ENCODE measurements at regions not wholly inside any gene's neighbourhood (a gene's known extent, or its start where the extent isn't known, plus 50 kb on each side); places are given as distances from the start of the nearest gene placed in this dataset.

- no TSS peak for BruUV-seq (replicated peaks)
- Histone ChIP-seq H3K27me3 (replicated peaks; ENCODE audit: control insufficient read depth, insufficient read depth, low read length) (no peaks in the 10 kb centered on the region), H3K9me3 (no peaks in the 10 kb centered on the region; the same call in 1 of the 2 replicates), H3K4me1 (peaks cover 3% of the 10 kb centered on the region; the same call in 1 of the 2 replicates), H3K36me3 (ENCODE audit: control insufficient read depth, insufficient read depth, low read length) (no peaks in the 10 kb centered on the region), H3K4me3 (ENCODE audit: low read depth, low read length) (no peak overlapping the region)
- POLR2A ChIA-PET, result no interaction called here
- DNase-seq, result no peak
- Mint-ChIP-seq H3K36me3 (ENCODE audit: insufficient read depth, unreplicated experiment) (no peaks in the 10 kb centered on the region), H3K4me1 (ENCODE audit: low read depth, unreplicated experiment) (peaks cover 19% of the 10 kb centered on the region), H3K27me3 (ENCODE audit: insufficient read depth, unreplicated experiment) (no peaks in the 10 kb centered on the region), H3K4me3 (ENCODE audit: unreplicated experiment) (no peak overlapping the region), H3K27ac (ENCODE audit: unreplicated experiment) (no peak overlapping the region), H3K9me3 (ENCODE audit: unreplicated experiment) (no peaks in the 10 kb centered on the region)
- intact Hi-C loops (cut with micrococcal nuclease; ENCODE audit: unreplicated experiment), result loop anchor here (10.0 kb wide), 1 partner anchor 131 kb away; no protein-coding TSS in a partner anchor
- CTCF ChIA-PET, result no interaction called here
- TF ChIP-seq CTCF (IDR thresholded peaks at IDR 0.05; ENCODE audit: insufficient read depth in 1 of 2, low read depth in 1 of 2, low read length in 1 of 2, severe bottlenecking in 1 of 2, unreplicated experiment in 1 of 2), result no peak
Measured at GRCh38 chr11:119795690-119796089, 66.7 kb upstream of the NECTIN1 start.

- no peak for TF ChIP-seq CTCF (IDR thresholded peaks at IDR 0.05; ENCODE audit: insufficient read depth in 1 of 2, low read depth in 1 of 2, low read length in 1 of 2, severe bottlenecking in 1 of 2, unreplicated experiment in 1 of 2)
- H3K4me3 Mint-ChIP-seq (ENCODE audit: unreplicated experiment), result no peak overlapping the region
- Histone ChIP-seq H3K9me3 (no peaks in the 10 kb centered on the region; the same call in 1 of the 2 replicates), H3K4me3 (ENCODE audit: low read depth, low read length) (no peak overlapping the region), H3K27me3 (replicated peaks; ENCODE audit: control insufficient read depth, insufficient read depth, low read length) (no peaks in the 10 kb centered on the region), H3K4me1 (peaks cover 3% of the 10 kb centered on the region; the same call in 1 of the 2 replicates), H3K36me3 (ENCODE audit: control insufficient read depth, insufficient read depth, low read length) (no peaks in the 10 kb centered on the region)
- H3K27ac Mint-ChIP-seq (ENCODE audit: unreplicated experiment), result no peak overlapping the region
- H3K27me3 Mint-ChIP-seq (ENCODE audit: insufficient read depth, unreplicated experiment), result no peaks in the 10 kb centered on the region
- H3K36me3 Mint-ChIP-seq (ENCODE audit: insufficient read depth, unreplicated experiment), result no peaks in the 10 kb centered on the region
- H3K4me1 Mint-ChIP-seq (ENCODE audit: low read depth, unreplicated experiment), result peaks cover 19% of the 10 kb centered on the region
- BruUV-seq (replicated peaks), result no TSS peak
- intact Hi-C loops (cut with micrococcal nuclease; ENCODE audit: unreplicated experiment), result loop anchor here (10.0 kb wide), 1 partner anchor 130 kb away; no protein-coding TSS in a partner anchor
- ChIA-PET CTCF (interaction anchor here (2.4 kb wide), 1 partner anchor 66 kb away, joined by 6 read pairs; the partner anchor contains the start of gene NECTIN1), POLR2A (no interaction called here)
- H3K9me3 Mint-ChIP-seq (ENCODE audit: unreplicated experiment), result no peaks in the 10 kb centered on the region
- DNase-seq, result no peak
Measured at GRCh38 chr11:119795231-119795630, 66.2 kb upstream of the NECTIN1 start.

GRCh38 chr11:119794756-119795155 lies 65.8 kb upstream of the NECTIN1 start:
- DNase-seq, result no peak
- TF ChIP-seq CTCF (IDR thresholded peaks at IDR 0.05; ENCODE audit: insufficient read depth in 1 of 2, low read depth in 1 of 2, low read length in 1 of 2, severe bottlenecking in 1 of 2, unreplicated experiment in 1 of 2), result no peak
- intact Hi-C loops (cut with micrococcal nuclease; ENCODE audit: unreplicated experiment), result loop anchor here (10.0 kb wide), 1 partner anchor 130 kb away; no protein-coding TSS in a partner anchor
- Mint-ChIP-seq H3K4me1 (ENCODE audit: low read depth, unreplicated experiment) (peaks cover 19% of the 10 kb centered on the region), H3K27me3 (ENCODE audit: insufficient read depth, unreplicated experiment) (no peaks in the 10 kb centered on the region), H3K9me3 (ENCODE audit: unreplicated experiment) (no peaks in the 10 kb centered on the region), H3K36me3 (ENCODE audit: insufficient read depth, unreplicated experiment) (no peaks in the 10 kb centered on the region), H3K27ac (ENCODE audit: unreplicated experiment) (no peak overlapping the region), H3K4me3 (ENCODE audit: unreplicated experiment) (no peak overlapping the region)
- no TSS peak for BruUV-seq (replicated peaks)
- peaks cover 3% of the 10 kb centered on the region; the same call in 1 of the 2 replicates for H3K4me1 ChIP-seq
- H3K27me3 ChIP-seq (replicated peaks; ENCODE audit: control insufficient read depth, insufficient read depth, low read length), result no peaks in the 10 kb centered on the region
- ChIA-PET CTCF (interaction anchor here (2.4 kb wide), 1 partner anchor 65 kb away, joined by 6 read pairs; the partner anchor contains the start of gene NECTIN1), POLR2A (no interaction called here)
- H3K9me3 ChIP-seq, result no peaks in the 10 kb centered on the region; the same call in 1 of the 2 replicates
- no peaks in the 10 kb centered on the region for H3K36me3 ChIP-seq (ENCODE audit: control insufficient read depth, insufficient read depth, low read length)
- no peak overlapping the region for H3K4me3 ChIP-seq (ENCODE audit: low read depth, low read length)

Data from Caco-2 (cell line).